K562 (cell line): ENCODE measurements at regions not wholly inside any gene's neighbourhood (a gene's known extent, or its start where the extent isn't known, plus 50 kb on each side); places are given as distances from the start of the nearest gene placed in this dataset.
A peak's percentile ranks its signal among the peaks of the same experiment; 100 is the strongest.

Experiments
- ATF1 ChIP-seq, 2 experiments: fragments of 450-650 bp in 1 of 2; IDR thresholded peaks; 2 replicates each; pipeline ENCODE4 v1.6.1; 2016; ENCODE audit warnings: missing compliant biosample characterization in 1 of 2, missing genetic modification characterization in 1 of 2
- ATF7 ChIP-seq: fragments of 450-650 bp; IDR thresholded peaks from 2 replicates; pipeline ENCODE4 v1.7.1; 2014; ENCODE audit warnings: mild to moderate bottlenecking, moderate library complexity
- BRCA1 ChIP-seq, 2 experiments: fragments of 450-650 bp in 1 of 2; sonication (generic) in 1 of 2; formaldehyde crosslinking in 1 of 2; IDR thresholded peaks; 2 replicates each; pipeline versions ENCODE4 v1.5.0 to v1.6.1; 2017 to 2020; ENCODE audit warnings: mild to moderate bottlenecking in 1 of 2, missing genetic modification reagents in 1 of 2
- CBFA2T2 ChIP-seq: fragments of 450-650 bp; conservative IDR thresholded peaks from 2 replicates; pipeline ENCODE4 v1.6.1; 2017; ENCODE audit warnings: mild to moderate bottlenecking
- EHMT2 ChIP-seq: fragments of 450-650 bp; IDR thresholded peaks from 2 replicates; pipeline ENCODE4 v1.6.1; 2018; ENCODE audit warnings: antibody characterized with exemption
- EWSR1 ChIP-seq: fragments of 450-650 bp; IDR thresholded peaks from 2 replicates; pipeline ENCODE4 v1.6.1; 2018; ENCODE audit warnings: borderline replicate concordance, mild to moderate bottlenecking, low read depth, moderate library complexity; ENCODE audit not compliant: partially characterized antibody
- FOSL1 ChIP-seq: fragments of 200-800 bp; sonication (Bioruptor generic); conservative IDR thresholded peaks from 2 replicates; pipeline ENCODE4 v1.6.1; 2016; ENCODE audit warnings: missing genetic modification characterization, missing compliant biosample characterization
- GATA2 ChIP-seq: sonication (generic); formaldehyde crosslinking; IDR thresholded peaks from 2 replicates; pipeline ENCODE4 v1.4.0; 2020; ENCODE audit warnings: mild to moderate bottlenecking, missing genetic modification reagents
- HNRNPL ChIP-seq: fragments of 200-400 bp; formaldehyde crosslinking; IDR thresholded peaks from 2 replicates; pipeline ENCODE4 v1.6.1; 2017; ENCODE audit warnings: low read depth, mild to moderate bottlenecking, low read length
- JUN ChIP-seq, 2 experiments: sonication (generic) in 1 of 2; formaldehyde crosslinking in 1 of 2; IDR thresholded peaks; 2 replicates each; pipeline versions ENCODE4 v1.6.1 to v1.8.0; 2012 to 2022; ENCODE audit warnings: borderline replicate concordance in 2 of 2, mild to moderate bottlenecking in 2 of 2, improper control_type of control experiment in 1 of 2, low read depth in 1 of 2, low read length in 1 of 2, missing genetic modification reagents in 1 of 2
- LCOR ChIP-seq: sonication (generic); formaldehyde crosslinking; IDR thresholded peaks from 2 replicates; pipeline ENCODE4 v1.8.0; 2022; ENCODE audit warnings: mild to moderate bottlenecking, missing genetic modification reagents
- NCOR1 ChIP-seq: fragments of 450-650 bp; IDR thresholded peaks from 2 replicates; pipeline ENCODE4 v1.6.1; 2016; ENCODE audit warnings: mild to moderate bottlenecking, moderate library complexity
- NUFIP1 ChIP-seq: fragments of 450-650 bp; IDR thresholded peaks from 2 replicates; pipeline ENCODE4 v1.6.1; 2018; ENCODE audit not compliant: partially characterized antibody
- SAP30 ChIP-seq: fragments of 200-600 bp; sonication (generic); IDR thresholded peaks from 2 replicates; pipeline ENCODE4 v1.6.1; 2012; ENCODE audit warnings: borderline replicate concordance, low read depth, mild to moderate bottlenecking, moderate library complexity, low read length, control low read depth, inconsistent platforms; ENCODE audit not compliant: insufficient read depth, poor library complexity, severe bottlenecking
- SRSF9 ChIP-seq: fragments of 200-400 bp; formaldehyde crosslinking; IDR thresholded peaks from 2 replicates; pipeline ENCODE4 v1.6.1; 2017; ENCODE audit warnings: low read depth, low read length, borderline replicate concordance
- TAF15 ChIP-seq: fragments of 200-400 bp; formaldehyde crosslinking; IDR thresholded peaks from 2 replicates; pipeline ENCODE4 v1.6.1; 2017; ENCODE audit warnings: mild to moderate bottlenecking, low read depth, low read length, moderate library complexity
- THRAP3 ChIP-seq: fragments of 450-650 bp; IDR thresholded peaks from 2 replicates; pipeline ENCODE4 v1.6.1; 2016; ENCODE audit warnings: mild to moderate bottlenecking, inconsistent platforms, borderline replicate concordance
- ZFP30 ChIP-seq: fragments of 250-450 bp; sonication (Bioruptor Pico); IDR thresholded peaks from 2 replicates; pipeline ENCODE4 v1.8.0; 2022; ENCODE audit warnings: moderate library complexity, mild to moderate bottlenecking, inconsistent platforms, borderline replicate concordance
- ZNF586 ChIP-seq: fragments of 450-650 bp; formaldehyde crosslinking; conservative IDR thresholded peaks from 2 replicates; pipeline ENCODE4 v1.4.0; 2020; ENCODE audit warnings: mild to moderate bottlenecking, moderate library complexity
- TF ChIP-seq, protein P1 (sequence below): fragments of 450-650 bp; IDR thresholded peaks from 2 replicates; pipeline ENCODE4 v1.6.1; 2018; ENCODE audit not compliant: partially characterized antibody
- TF ChIP-seq, protein P2 (sequence below): sonication (generic); formaldehyde crosslinking; IDR thresholded peaks from 2 replicates; pipeline ENCODE4 v1.8.0; 2022; ENCODE audit warnings: missing genetic modification reagents, mild to moderate bottlenecking, moderate library complexity, borderline replicate concordance
- TF ChIP-seq, protein P3 (sequence below): fragments of 450-650 bp; IDR thresholded peaks from 2 replicates; pipeline ENCODE4 v1.6.1; 2016; ENCODE audit warnings: antibody characterized with exemption

DNA sequence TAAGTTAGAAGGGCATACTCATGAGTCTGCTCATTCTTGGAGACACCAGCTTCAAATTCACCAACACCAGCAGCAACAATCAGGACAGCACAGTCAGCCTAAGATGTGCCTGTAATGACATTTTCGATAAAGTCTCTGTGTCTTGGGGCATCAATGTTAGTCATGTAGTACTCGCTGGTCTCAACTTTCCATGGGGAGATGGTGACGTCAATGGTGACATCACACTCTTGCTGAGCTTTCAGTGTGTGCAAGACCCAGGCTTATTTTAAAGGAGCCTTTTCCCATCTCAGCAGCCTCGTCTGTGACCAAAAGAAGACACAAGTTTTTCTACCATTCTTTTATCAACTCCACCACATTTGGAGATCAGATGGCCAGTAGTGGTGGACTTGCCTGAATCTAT lies 75.5 kb downstream of the SERINC2 start (continued):
- TF ChIP-seq, protein P1, sequence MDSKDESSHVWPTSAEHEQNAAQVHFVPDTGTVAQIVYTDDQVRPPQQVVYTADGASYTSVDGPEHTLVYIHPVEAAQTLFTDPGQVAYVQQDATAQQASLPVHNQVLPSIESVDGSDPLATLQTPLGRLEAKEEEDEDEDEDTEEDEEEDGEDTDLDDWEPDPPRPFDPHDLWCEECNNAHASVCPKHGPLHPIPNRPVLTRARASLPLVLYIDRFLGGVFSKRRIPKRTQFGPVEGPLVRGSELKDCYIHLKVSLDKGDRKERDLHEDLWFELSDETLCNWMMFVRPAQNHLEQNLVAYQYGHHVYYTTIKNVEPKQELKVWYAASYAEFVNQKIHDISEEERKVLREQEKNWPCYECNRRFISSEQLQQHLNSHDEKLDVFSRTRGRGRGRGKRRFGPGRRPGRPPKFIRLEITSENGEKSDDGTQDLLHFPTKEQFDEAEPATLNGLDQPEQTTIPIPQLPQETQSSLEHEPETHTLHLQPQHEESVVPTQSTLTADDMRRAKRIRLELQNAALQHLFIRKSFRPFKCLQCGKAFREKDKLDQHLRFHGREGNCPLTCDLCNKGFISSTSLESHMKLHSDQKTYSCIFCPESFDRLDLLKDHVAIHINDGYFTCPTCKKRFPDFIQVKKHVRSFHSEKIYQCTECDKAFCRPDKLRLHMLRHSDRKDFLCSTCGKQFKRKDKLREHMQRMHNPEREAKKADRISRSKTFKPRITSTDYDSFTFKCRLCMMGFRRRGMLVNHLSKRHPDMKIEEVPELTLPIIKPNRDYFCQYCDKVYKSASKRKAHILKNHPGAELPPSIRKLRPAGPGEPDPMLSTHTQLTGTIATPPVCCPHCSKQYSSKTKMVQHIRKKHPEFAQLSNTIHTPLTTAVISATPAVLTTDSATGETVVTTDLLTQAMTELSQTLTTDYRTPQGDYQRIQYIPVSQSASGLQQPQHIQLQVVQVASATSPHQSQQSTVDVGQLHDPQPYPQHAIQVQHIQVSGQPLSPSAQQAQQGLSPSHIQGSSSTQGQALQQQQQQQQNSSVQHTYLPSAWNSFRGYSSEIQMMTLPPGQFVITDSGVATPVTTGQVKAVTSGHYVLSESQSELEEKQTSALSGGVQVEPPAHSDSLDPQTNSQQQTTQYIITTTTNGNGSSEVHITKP: no peak
- no peak for TF ChIP-seq BRCA1 (IDR thresholded peaks at IDR 0.05)
- no peak for TF ChIP-seq BRCA1 (CRISPR knock-in tag; IDR thresholded peaks at IDR 0.05)
- no peak for TF ChIP-seq NUFIP1
- peak; percentile 85; the same call in 1 of the 2 replicates for TF ChIP-seq ATF7
- TF ChIP-seq, protein P2, sequence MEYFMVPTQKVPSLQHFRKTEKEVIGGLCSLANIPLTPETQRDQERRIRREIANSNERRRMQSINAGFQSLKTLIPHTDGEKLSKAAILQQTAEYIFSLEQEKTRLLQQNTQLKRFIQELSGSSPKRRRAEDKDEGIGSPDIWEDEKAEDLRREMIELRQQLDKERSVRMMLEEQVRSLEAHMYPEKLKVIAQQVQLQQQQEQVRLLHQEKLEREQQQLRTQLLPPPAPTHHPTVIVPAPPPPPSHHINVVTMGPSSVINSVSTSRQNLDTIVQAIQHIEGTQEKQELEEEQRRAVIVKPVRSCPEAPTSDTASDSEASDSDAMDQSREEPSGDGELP: no peak
- no peak for TF ChIP-seq EWSR1
- no peak for TF ChIP-seq TAF15
- TF ChIP-seq CBFA2T2: no peak
- TF ChIP-seq GATA2 (CRISPR knock-in tag): no peak
- no peak for TF ChIP-seq SAP30
- TF ChIP-seq EHMT2: no peak
- no peak for TF ChIP-seq THRAP3
- no peak for TF ChIP-seq ZFP30 (CRISPR knock-in tag)
- TF ChIP-seq JUN (IDR thresholded peaks at IDR 0.05; ENCODE audit: borderline replicate concordance, low read depth, low read length): peak; percentile 52; the same call in 1 of the 2 replicates
- TF ChIP-seq JUN (CRISPR knock-in tag; IDR thresholded peaks at IDR 0.05; ENCODE audit: borderline replicate concordance): no peak
- TF ChIP-seq, protein P3, sequence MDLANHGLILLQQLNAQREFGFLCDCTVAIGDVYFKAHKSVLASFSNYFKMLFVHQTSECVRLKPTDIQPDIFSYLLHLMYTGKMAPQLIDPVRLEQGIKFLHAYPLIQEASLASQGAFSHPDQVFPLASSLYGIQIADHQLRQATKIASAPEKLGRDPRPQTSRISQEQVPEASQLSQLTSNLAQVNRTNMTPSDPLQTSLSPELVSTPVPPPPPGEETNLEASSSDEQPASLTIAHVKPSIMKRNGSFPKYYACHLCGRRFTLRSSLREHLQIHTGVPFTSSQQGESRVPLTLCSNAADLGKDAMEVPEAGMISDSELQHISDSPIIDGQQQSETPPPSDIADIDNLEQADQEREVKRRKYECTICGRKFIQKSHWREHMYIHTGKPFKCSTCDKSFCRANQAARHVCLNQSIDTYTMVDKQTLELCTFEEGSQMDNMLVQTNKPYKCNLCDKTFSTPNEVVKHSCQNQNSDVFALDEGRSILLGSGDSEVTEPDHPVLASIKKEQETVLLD: no peak
- no peak for TF ChIP-seq NCOR1
- peak; percentile 50; the same call in 1 of the 2 replicates for TF ChIP-seq FOSL1 (tag)
- no peak for TF ChIP-seq SRSF9
- no peak for TF ChIP-seq ATF1 (CRISPR knock-in tag; IDR thresholded peaks at IDR 0.05)
- TF ChIP-seq ATF1 (tag; IDR thresholded peaks at IDR 0.05): peak; percentile 93
- no peak for TF ChIP-seq ZNF586 (CRISPR knock-in tag)
- no peak for TF ChIP-seq LCOR (CRISPR knock-in tag)
- TF ChIP-seq HNRNPL: no peak
